HG03097 (cell line): ENCODE measurements at regions not wholly inside any gene's neighbourhood (a gene's known extent, or its start where the extent isn't known, plus 50 kb on each side); places are given as distances from the start of the nearest gene placed in this dataset.

Experiments
- ATAC-seq: cut with Tn5 transposase; IDR thresholded peaks from one replicate; pipeline ENCODE4 v1.9.1; 2021; ENCODE audit not compliant: unreplicated experiment, low FRiP score

DNA sequence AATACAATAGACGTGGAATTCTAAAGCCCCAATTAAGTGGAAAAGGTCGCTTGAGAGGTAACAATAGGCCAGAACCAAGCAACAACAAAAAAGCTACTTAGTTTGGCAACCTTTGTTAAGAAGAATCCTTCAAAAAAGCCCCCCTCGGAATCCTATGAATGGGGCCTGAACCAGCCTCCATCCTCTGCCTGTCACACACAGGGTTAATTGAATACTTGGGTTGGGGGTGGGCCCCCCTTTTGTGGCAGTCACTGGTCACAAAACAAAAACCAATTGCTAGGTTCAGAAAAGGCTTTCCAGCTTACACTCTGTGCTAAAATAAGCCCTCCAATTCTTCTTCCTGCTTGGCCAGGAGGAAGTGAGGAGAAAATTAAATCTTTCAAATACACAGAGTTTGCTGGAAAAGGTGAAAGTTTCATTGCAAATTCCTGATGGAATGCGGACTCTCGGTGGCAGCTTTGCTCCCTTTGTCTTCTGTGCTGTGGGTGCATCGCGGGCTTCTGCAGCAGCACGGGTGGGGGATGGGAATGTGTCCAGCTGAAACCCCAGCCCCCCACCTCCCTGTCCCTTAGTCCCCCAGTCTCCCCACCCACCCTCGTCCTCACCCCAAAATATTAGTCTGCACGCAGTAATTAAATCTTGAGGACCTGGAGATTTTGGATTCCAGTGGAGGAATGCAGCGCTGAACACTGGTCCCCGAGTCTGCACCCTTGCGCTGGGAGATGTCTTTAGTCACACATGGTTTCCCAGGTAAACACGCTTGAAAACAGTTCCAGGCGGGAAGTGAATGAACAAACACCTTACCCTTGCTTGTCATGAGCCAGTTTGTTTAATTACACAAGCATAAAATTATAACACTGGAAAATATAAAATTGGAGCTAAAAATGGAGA, 254.3 kb downstream of the SOX11 start:
- no peak for ATAC-seq

DNA sequence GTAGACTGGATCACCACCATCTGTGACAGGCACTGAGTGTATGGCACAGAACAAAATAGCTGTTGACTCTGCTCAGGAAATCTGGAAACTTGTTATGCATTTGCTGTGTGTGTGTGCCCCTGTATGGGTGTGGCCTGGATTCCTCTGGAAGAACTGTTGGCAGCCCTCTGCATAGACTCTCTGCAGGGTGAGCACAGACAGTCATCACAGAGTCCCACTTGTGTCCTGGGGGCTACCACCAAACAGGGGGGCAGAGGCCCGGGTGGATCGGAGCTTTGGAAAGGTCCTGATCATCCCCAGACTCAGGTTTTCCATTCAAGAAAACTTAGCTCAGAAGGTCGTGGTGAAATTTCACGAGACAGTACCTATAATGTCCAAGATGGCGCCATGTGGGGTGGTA, 258.6 kb downstream of the SOX11 start:
- ATAC-seq = no peak

DNA sequence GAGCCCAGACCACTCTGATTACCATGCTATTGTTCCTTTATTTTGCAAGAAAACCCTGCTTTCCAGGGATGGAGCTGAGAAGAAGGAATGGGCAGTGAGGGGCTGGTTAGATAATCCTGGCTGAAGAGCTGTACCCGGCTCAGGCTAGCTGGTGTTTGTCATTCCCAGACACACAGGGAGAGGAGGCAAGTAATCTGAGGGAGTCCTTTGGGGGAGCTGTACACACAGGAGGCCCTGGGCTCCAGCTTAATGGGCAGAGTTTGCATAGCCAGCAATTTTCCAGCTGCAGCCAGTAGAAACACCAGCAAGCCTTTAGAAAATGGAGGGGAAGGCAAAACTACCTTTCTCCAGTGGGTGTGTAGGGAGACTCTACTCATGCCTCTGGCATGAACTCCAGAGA, 259.3 kb downstream of the SOX11 start:
- ATAC-seq = no peak

GRCh38 chr2:5953525-5953924, 261.3 kb downstream of the SOX11 start:
- ATAC-seq = no peak

DNA sequence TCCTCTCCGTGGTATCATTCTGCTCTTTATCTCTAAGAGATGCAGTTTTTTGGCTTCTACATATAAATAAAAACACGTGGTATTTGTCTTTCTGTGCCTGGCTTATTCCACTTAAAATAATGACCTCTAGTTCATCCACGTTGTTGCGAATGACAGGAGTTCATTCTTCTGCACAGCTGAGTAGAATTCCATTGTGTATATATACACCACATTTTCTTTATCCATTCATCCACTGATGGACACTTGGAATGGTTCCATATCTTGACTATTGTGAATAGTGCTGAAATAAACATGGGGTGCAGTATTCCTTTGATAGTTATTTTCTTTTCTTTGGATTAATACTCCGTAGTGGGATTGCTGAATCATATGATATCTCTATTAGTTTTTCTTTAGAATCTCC, 262.3 kb downstream of the SOX11 start:
- ATAC-seq = no peak

- ATAC-seq = no peak
Measured at GRCh38 chr2:5955921-5956320, 263.7 kb downstream of the SOX11 start.

DNA sequence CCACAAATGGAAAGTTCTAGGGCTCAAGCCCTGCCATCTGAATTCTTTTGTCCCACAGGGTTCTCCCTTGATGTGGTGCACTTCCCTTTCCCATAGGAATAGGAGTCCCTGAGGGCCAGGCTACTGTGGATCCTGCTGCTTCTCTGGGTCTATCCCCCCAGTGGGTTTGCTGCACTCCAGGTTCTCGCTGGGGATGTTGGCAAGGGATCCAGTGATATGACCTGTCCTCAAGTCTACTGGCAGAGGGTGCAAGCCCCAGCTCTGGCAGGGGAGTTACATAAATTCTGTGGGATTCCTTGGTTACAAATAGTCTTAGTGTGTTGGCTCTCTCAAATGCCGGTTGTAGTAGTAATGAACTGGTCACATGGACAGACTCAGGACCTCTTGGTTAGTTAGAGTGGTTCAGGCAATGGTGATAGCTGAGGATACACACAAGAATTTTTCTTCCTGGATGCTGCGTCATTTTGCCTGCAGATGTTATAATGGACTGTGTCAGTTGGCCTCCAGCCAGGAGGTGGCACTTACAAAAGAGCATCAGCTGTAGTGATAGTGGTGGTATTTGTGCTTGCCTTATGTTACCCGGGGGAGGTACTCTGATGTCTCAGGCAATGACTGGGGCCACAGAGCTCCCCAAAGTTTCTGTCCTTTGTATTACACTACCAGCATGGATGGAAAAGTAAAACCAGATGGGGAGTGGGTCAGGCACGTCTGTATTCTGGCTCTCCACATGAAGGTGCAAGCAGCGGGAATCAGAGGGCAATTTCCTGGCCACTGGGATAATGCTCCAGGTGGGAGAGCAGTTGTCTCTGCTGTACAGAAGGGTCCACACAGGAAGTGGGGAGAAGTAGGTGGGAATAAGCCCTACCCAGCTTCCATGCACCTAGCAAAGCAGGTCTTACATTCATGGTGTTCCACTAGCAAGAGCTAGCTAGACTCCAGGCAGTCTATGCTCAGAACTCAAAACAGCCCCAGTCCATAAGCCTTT, 267.9 kb downstream of the SOX11 start:
- ATAC-seq = no peak

DNA sequence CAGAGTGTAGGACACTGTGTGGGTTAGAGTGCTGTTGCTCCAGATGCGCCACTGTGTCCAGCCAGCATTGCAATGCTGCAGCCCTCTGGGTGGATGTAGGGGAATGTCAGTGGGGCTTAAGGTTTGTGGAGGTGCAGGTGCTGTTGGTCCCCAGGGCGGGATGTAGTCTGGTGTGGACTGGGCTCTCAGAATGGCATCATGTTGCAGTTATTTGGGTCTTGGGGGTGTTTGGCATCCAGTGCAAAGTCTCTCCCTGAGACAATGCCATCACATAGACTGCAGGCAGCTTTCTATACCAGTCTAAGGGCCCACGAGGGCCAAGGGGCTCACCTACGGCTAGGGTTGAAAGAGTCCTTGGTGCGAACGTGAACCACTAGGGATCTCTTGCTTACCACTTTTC, 275.3 kb downstream of the SOX11 start:
- ATAC-seq = no peak

GRCh38 chr2:5969303-5969702, 277.1 kb downstream of the SOX11 start:
- ATAC-seq = no peak

GRCh38 chr2:5970347-5970746, 278.2 kb downstream of the SOX11 start:
- no peak for ATAC-seq

DNA sequence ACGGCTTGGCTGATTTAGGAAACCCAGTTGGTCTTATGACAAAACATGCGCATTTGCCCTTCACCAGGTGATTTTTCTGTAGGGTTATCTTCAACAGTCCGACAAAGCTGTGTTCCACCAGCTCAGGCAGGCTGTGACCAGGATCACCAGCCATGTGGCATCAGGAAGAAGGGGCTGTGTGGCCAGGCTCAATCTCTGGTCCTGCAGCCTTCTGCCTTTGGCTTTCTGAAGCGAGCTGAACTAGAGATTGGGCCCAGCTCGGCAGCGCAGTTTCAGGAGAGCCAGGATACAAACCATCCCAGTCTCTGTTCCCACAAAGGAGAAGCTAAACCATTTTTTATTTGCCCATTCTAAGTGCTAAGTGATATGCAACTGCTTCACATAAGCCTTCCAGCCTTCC, 282.3 kb downstream of the SOX11 start:
- no peak for ATAC-seq

GRCh38 chr2:5975401-5975800, 283.2 kb downstream of the SOX11 start:
- no peak for ATAC-seq

DNA sequence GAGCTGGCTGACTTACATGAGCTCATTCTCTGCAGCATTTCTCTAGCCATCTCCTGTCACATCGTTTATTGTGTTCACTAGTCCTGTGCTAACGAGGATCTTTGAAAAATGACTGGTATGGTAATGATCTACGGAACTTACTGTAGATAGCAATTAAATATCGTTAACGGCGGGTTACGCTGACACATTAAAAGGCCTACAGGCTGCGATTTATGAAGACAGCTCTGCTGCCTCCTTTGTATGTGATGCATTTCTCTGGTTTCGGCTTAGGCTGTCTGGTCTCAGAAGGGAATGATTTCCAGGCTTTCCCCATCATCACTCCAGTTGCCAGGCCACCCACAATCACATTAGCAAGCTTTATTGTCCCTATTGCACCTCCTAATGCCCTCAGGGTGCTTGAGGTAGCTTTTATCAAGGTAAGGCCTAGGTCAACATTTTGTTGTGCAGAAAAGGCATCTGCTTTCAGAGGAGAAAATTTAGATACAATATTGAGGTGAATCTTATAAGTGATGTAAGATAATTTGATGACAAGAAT, 284.4 kb downstream of the SOX11 start:
- ATAC-seq = no peak

GRCh38 chr2:5977477-5977876, 285.3 kb downstream of the SOX11 start:
- ATAC-seq = no peak

DNA sequence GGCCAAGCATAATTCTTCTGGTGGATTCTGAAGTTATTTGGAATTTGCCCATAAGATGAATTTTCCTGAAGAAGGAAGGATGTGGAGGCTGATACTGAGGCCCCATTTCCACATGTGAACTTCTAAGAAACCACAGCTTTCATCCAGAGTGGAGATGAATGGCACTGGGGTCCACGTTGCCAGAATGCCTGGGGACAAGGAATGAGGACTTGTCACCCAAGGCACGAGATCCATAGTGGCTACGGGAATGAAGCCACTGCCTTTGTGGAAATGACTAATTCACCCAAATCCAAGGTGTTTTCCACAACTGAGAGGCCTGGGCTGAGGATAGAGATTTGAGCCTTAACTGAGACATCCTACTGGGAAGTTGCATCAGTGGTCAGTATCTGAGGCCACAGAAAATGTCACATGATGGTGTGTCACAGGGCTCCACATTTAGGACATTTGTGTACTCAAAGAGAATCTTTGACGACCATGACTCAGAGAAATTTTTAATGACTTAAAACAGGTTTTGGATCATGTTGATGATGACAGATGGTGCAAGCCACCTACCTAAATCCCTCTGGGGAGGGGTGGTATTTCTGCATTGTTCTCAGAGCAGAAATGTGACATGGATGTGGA, 286.1 kb downstream of the SOX11 start:
- no peak for ATAC-seq

DNA sequence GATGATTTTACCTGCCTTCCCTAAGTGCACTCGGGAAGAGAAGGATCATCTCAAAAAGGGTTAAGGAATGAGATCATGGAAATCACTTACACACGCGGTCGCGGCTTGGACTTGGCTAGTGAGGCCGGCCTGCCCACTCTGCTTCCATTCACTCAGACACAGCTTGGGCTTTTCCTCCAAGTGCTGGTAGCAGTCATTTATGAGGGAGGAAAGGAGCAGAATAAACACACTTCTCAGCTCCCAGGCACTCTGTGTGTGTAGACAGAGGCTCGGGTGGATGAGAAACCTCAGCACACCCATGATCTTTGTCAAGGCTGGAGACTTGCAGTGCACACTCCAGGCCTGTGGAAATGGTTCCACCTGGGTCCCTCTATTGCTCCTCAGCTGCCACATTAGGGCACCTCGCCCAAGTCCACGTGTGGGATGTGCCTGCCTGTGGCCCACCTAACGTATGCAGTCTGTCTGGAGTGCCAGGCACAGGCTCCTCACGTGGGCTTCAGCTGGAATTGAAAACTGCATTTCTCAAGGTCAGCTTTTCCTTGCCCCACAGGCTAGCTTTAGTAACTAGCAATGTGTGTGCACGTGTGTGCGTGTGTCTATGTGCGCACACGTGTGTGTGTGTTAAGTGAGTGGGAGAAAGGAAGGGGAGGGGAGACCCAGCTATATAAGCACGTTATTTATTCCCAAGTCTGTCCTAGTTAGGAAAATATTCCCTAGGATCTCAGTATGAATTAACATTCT, 288.4 kb downstream of the SOX11 start:
- ATAC-seq = no peak

GRCh38 chr2:5982193-5982902, 290.2 kb downstream of the SOX11 start:
- no peak for ATAC-seq

DNA sequence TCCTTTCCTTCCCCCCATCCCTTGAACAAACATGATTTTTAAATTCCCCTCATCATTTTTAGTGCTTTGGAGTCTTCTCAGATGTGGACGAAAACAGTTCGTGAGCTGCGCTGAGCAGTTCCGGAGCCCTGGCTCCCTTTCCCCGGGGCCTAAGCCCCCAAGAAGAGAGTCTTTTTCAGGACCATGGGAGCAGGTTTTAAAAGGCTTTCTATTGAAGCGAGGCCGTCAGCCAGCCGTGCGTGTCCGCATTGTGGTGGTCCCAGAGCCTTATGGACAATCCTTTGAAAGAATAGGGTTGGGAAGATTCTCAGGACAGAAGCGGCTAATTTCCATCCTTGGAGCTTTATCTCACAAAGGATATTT, 290.7 kb downstream of the SOX11 start:
- no peak for ATAC-seq

DNA sequence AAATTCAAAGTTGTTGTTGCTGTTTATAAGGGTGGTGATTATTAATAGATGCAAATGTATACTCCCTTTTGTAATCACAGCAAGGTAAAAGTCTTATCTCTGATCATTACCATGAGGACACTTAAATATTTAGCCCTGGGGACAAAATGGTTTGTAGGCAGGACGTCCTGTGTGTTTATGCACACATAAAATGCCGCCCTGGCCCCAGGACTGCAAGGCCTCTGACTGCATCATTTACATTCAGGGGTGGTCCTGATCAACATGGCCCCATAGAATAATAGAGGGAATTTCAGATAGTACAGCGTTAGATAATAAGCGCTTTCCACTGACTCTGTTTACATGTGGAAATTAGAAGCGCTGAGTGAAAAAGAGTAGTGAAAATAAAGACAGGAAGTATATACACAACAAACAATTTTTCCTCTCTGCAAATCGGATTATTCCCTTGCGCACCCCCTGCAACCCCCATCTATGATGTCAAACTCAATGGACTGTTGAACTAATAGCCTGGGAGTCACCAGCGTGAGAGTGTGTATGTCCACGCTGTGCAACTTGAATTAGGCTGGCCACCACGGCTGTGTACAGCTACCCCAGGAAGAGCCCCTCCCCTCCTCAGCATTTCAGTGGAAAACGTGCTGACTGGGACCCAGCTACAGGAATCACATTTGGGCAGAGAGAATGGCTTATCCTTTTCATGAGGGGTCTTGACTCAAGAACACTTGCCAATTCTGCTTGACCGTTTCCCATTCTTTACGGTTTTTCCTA, 291.5 kb downstream of the SOX11 start:
- no peak for ATAC-seq
